ENCODE measurements at regions not wholly inside any gene's neighbourhood (a gene's known extent, or its start where the extent isn't known, plus 50 kb on each side); places are given as distances from the start of the nearest gene placed in this dataset.

GRCh38 chr13:64793592-64793991 lies 2436.5 kb downstream of the PCDH9 start (continued):
- TF ChIP-seq ZNF232 (CRISPR knock-in tag; IDR thresholded peaks at IDR 0.05), result no peak
- no peak for TF ChIP-seq ZBTB21 (CRISPR knock-in tag; IDR thresholded peaks at IDR 0.05; ENCODE audit: borderline replicate concordance)
- no peak for TF ChIP-seq NR2C2 (CRISPR knock-in tag; IDR thresholded peaks at IDR 0.05)
- TF ChIP-seq, protein P1, sequence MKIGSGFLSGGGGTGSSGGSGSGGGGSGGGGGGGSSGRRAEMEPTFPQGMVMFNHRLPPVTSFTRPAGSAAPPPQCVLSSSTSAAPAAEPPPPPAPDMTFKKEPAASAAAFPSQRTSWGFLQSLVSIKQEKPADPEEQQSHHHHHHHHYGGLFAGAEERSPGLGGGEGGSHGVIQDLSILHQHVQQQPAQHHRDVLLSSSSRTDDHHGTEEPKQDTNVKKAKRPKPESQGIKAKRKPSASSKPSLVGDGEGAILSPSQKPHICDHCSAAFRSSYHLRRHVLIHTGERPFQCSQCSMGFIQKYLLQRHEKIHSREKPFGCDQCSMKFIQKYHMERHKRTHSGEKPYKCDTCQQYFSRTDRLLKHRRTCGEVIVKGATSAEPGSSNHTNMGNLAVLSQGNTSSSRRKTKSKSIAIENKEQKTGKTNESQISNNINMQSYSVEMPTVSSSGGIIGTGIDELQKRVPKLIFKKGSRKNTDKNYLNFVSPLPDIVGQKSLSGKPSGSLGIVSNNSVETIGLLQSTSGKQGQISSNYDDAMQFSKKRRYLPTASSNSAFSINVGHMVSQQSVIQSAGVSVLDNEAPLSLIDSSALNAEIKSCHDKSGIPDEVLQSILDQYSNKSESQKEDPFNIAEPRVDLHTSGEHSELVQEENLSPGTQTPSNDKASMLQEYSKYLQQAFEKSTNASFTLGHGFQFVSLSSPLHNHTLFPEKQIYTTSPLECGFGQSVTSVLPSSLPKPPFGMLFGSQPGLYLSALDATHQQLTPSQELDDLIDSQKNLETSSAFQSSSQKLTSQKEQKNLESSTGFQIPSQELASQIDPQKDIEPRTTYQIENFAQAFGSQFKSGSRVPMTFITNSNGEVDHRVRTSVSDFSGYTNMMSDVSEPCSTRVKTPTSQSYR (CRISPR knock-in tag; IDR thresholded peaks at IDR 0.05), result no peak
- no peak for TF ChIP-seq JAZF1 (CRISPR knock-in tag; IDR thresholded peaks at IDR 0.05)
- TF ChIP-seq, protein P2, sequence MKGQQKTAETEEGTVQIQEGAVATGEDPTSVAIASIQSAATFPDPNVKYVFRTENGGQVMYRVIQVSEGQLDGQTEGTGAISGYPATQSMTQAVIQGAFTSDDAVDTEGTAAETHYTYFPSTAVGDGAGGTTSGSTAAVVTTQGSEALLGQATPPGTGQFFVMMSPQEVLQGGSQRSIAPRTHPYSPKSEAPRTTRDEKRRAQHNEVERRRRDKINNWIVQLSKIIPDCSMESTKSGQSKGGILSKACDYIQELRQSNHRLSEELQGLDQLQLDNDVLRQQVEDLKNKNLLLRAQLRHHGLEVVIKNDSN (CRISPR knock-in tag; IDR thresholded peaks at IDR 0.05), result no peak
- no peak for TF ChIP-seq TCF7 (CRISPR knock-in tag; IDR thresholded peaks at IDR 0.05; ENCODE audit: low read depth)
- no peak for TF ChIP-seq ZNF396 (CRISPR knock-in tag; IDR thresholded peaks at IDR 0.05; ENCODE audit: borderline replicate concordance)
- no peak for TF ChIP-seq OVOL2 (CRISPR knock-in tag; IDR thresholded peaks at IDR 0.05; ENCODE audit: borderline replicate concordance)

DNA sequence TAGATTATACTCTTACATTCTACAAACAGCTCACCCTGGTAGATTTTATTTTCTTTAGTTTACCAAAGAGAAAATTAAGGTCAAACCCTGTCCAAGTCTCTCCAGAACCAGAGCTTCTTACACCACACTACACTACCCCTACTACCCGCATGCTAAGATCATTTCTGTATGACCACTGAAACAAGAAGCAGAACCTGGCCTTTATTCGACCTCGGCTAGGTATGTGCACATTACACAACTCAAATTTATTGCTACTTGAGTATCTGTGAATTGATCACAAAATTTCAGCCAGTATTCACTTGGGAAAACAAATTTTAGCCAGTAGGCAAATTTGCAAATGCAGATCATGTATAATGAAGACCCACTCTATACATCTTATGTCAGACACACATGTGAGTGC lies 2437.0 kb downstream of the PCDH9 start:
- ChIA-PET CTCF (no interaction called here), POLR2A (no interaction called here)
- no peak for DNase-seq (ENCODE audit: low spot score)
- Mint-ChIP-seq H3K27ac (no peak overlapping the region), H3K9me3 (no peaks in the 10 kb centered on the region), H3K27me3 (ENCODE audit: low read depth) (no peaks in the 10 kb centered on the region), H3K36me3 (no peaks in the 10 kb centered on the region), H3K4me1 (peaks cover 4% of the 10 kb centered on the region), H3K4me3 (no peak overlapping the region)
- TF ChIP-seq JUN (CRISPR knock-in tag; IDR thresholded peaks at IDR 0.05) (no peak), TEAD4 (CRISPR knock-in tag; IDR thresholded peaks at IDR 0.05) (no peak), AR (CRISPR knock-in tag; IDR thresholded peaks at IDR 0.05) (no peak), CREM (CRISPR knock-in tag; IDR thresholded peaks at IDR 0.05) (no peak), RORB (CRISPR knock-in tag; IDR thresholded peaks at IDR 0.05) (no peak), ZNF317 (CRISPR knock-in tag; IDR thresholded peaks at IDR 0.05; ENCODE audit: borderline replicate concordance, low read depth) (no peak), TCF7 (CRISPR knock-in tag; IDR thresholded peaks at IDR 0.05; ENCODE audit: low read depth) (no peak), KAT7 (CRISPR knock-in tag; IDR thresholded peaks at IDR 0.05; ENCODE audit: borderline replicate concordance) (no peak), NFYB (CRISPR knock-in tag; conservative IDR thresholded peaks at IDR 0.05; ENCODE audit: low read depth) (no peak), GTF2I (CRISPR knock-in tag; conservative IDR thresholded peaks at IDR 0.05) (no peak)
- TF ChIP-seq, protein P3, sequence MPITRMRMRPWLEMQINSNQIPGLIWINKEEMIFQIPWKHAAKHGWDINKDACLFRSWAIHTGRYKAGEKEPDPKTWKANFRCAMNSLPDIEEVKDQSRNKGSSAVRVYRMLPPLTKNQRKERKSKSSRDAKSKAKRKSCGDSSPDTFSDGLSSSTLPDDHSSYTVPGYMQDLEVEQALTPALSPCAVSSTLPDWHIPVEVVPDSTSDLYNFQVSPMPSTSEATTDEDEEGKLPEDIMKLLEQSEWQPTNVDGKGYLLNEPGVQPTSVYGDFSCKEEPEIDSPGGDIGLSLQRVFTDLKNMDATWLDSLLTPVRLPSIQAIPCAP (CRISPR knock-in tag; IDR thresholded peaks at IDR 0.05), result no peak
- TF ChIP-seq, protein P4, sequence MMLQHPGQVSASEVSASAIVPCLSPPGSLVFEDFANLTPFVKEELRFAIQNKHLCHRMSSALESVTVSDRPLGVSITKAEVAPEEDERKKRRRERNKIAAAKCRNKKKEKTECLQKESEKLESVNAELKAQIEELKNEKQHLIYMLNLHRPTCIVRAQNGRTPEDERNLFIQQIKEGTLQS (CRISPR knock-in tag; conservative IDR thresholded peaks at IDR 0.05), result no peak
- TF ChIP-seq, protein P5, sequence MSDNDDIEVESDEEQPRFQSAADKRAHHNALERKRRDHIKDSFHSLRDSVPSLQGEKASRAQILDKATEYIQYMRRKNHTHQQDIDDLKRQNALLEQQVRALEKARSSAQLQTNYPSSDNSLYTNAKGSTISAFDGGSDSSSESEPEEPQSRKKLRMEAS (CRISPR knock-in tag; IDR thresholded peaks at IDR 0.05), result no peak
- ATAC-seq, result no peak
